K562 (cell line): ENCODE measurements at regions not wholly inside any gene's neighbourhood (a gene's known extent, or its start where the extent isn't known, plus 50 kb on each side); places are given as distances from the start of the nearest gene placed in this dataset.
A peak's percentile ranks its signal among the peaks of the same experiment; 100 is the strongest.

Source experiments
- ATAC-seq: fragments of 200-7000 bp; cut with Tn5 transposase; 3 replicates; pipeline ENCODE4 v1.9.1; 2020; ENCODE audit warnings: moderate library complexity
- BruUV-seq: library from RNA; stranded (reverse); fragments of 400-500 nt; replicated peaks from 2 replicates; lab custom pipeline; 2021; lab: Mats Ljungman, UMichigan
- CTCF ChIA-PET: fragments of 300-600 bp; formaldehyde crosslinking; extraction: SDS; loops from one replicate; lab custom pipeline; 2021; ENCODE audit warnings: low intra/inter-chr PET ratio; lab: Yijun Ruan, JAX
- POLR2A ChIA-PET: fragments of 300-600, 350-650 bp; sonication (Branson Sonifier 250); formaldehyde crosslinking; extraction: SDS; loops from one replicate; lab custom pipeline; 2021; ENCODE audit warnings: antibody characterized with exemption, inconsistent platforms; lab: Yijun Ruan, JAX
- DNase-seq, 4 experiments: peaks; one replicate each; pipeline versions ENCODE4 v3.0.0 to v3.0.0-alpha.2; 2011 to 2018; ENCODE audit warnings: low spot score in 3 of 4, mixed read lengths in 3 of 4; ENCODE audit errors: extremely low read depth in 1 of 4
- FAIRE-seq: peaks from 2 replicates; lab custom pipeline; 2011; peaks lifted over from hg19 to GRCh38; lab: Jason Lieb, UNC
- H2AFZ ChIP-seq: 2 replicates; pipeline ENCODE4 v1.6.0; 2011; ENCODE audit warnings: low read depth, low read length, control low read depth, inconsistent platforms
- H3K27ac ChIP-seq: fragments of 200-600 bp; 3 replicates; pipeline ENCODE4 v1.8.0; 2011; ENCODE audit warnings: low read depth, mild to moderate bottlenecking, control low read depth, inconsistent platforms, low read length, moderate library complexity, mixed read lengths; ENCODE audit errors: extremely low read depth
- H3K27me3 ChIP-seq, 2 experiments: fragments of 300-600 bp in 1 of 2; 2 replicates in 1 of 2; 3 replicates in 1 of 2; pipeline versions ENCODE4 v1.6.0 to v1.8.0; 2011; ENCODE audit warnings: inconsistent platforms in 2 of 2, low read length in 2 of 2, mild to moderate bottlenecking in 1 of 2, mixed read lengths in 1 of 2, moderate library complexity in 1 of 2; ENCODE audit not compliant: control insufficient read depth in 2 of 2, insufficient read depth in 2 of 2
- H3K36me3 ChIP-seq: fragments of 300-600 bp; 3 replicates; pipeline ENCODE4 v1.8.0; 2011; ENCODE audit warnings: mild to moderate bottlenecking, low read length, inconsistent platforms; ENCODE audit not compliant: control insufficient read depth, insufficient read depth
- H3K4me1 ChIP-seq, 2 experiments: fragments of 200-600 bp in 1 of 2; replicated peaks in 1 of 2; 2 replicates in 1 of 2; 3 replicates in 1 of 2; pipeline versions ENCODE4 v1.5.1 to v1.8.0; 2011; ENCODE audit warnings: inconsistent platforms in 2 of 2, low read length in 2 of 2, mild to moderate bottlenecking in 1 of 2, mixed read lengths in 1 of 2, moderate library complexity in 1 of 2; ENCODE audit not compliant: control insufficient read depth in 2 of 2, insufficient read depth in 2 of 2
- H3K4me2 ChIP-seq: 2 replicates; pipeline ENCODE4 v1.6.1; 2011; ENCODE audit warnings: low read length, control low read depth, inconsistent platforms, mixed read lengths; ENCODE audit not compliant: insufficient read depth
- H3K4me3 ChIP-seq: fragments of 200-600 bp; sonication (generic), shearing (Covaris generic); 2 replicates; pipeline ENCODE4 v1.5.1; 2016; ENCODE audit warnings: control low read depth, inconsistent platforms
- H3K79me2 ChIP-seq: fragments of 200-600 bp; 3 replicates; pipeline ENCODE4 v1.8.0; 2011; ENCODE audit warnings: low read length, inconsistent platforms; ENCODE audit not compliant: control insufficient read depth, insufficient read depth
- H3K9ac ChIP-seq, 2 experiments: 2 replicates each; pipeline versions ENCODE4 v1.6.0 to v1.6.1; 2011; ENCODE audit warnings: low read depth in 2 of 2, low read length in 2 of 2, control low read depth in 1 of 2, inconsistent platforms in 1 of 2, mild to moderate bottlenecking in 1 of 2, mixed read lengths in 1 of 2; ENCODE audit not compliant: insufficient read depth in 1 of 2
- H3K9me1 ChIP-seq: one replicate; pipeline ENCODE4 v1.6.0; 2011; ENCODE audit warnings: inconsistent platforms, mild to moderate bottlenecking, low read length, moderate library complexity; ENCODE audit not compliant: control insufficient read depth, insufficient read depth
- H3K9me3 ChIP-seq: replicated peaks from 2 replicates; pipeline ENCODE4 v1.5.1; 2011; ENCODE audit warnings: low read depth, low read length, inconsistent platforms; ENCODE audit not compliant: control insufficient read depth, insufficient read depth
- H4K20me1 ChIP-seq: replicated peaks from 2 replicates; pipeline ENCODE4 v1.6.1; 2011; ENCODE audit warnings: low read length, inconsistent platforms, mixed read lengths; ENCODE audit not compliant: control insufficient read depth, insufficient read depth
- ATF1 ChIP-seq, 2 experiments: fragments of 450-650 bp in 1 of 2; IDR thresholded peaks; 2 replicates each; pipeline ENCODE4 v1.6.1; 2016; ENCODE audit warnings: missing compliant biosample characterization in 1 of 2, missing genetic modification characterization in 1 of 2
- CBX2 ChIP-seq: fragments of 200-600 bp; sonication (generic); IDR thresholded peaks from one replicate; pipeline ENCODE4 v1.6.1; 2012; ENCODE audit warnings: mild to moderate bottlenecking, low read length, inconsistent platforms; ENCODE audit not compliant: insufficient read depth, poor library complexity, severe bottlenecking
- HCFC1 ChIP-seq: IDR thresholded peaks from 2 replicates; pipeline ENCODE4 v1.6.1; 2012; ENCODE audit warnings: low read depth, low read length, improper control_type of control experiment
- NEUROD1 ChIP-seq: fragments of 150-350 bp; IDR thresholded peaks from 2 replicates; pipeline ENCODE4 v1.6.1; 2014; ENCODE audit warnings: borderline replicate concordance, low read length, low read depth; ENCODE audit not compliant: partially characterized antibody
- NFE2 ChIP-seq: IDR thresholded peaks from 2 replicates; pipeline ENCODE4 v1.6.1; 2014; ENCODE audit warnings: antibody characterized with exemption, low read depth
- ZNF316 ChIP-seq: fragments of 450-650 bp; IDR thresholded peaks from 2 replicates; pipeline ENCODE4 v1.6.1; 2016
- ZNF785 ChIP-seq: fragments of 250-450 bp; sonication (Bioruptor Pico); IDR thresholded peaks from 2 replicates; pipeline ENCODE4 v1.4.0; 2020; ENCODE audit warnings: mild to moderate bottlenecking
- WGBS: fragments of 100-300 bp; shearing (Covaris generic); methylation state at CpG from one replicate; pipeline ENCODE4 v1.1.6; 2016; ENCODE audit warnings: low coverage, mixed read lengths; ENCODE audit not compliant: insufficient coverage; ENCODE audit errors: missing lambda C conversion rate; 5-methylcytosine and 5-hydroxymethylcytosine counted together
- in situ Hi-C: fragments of 300-500 bp; cut with MboI; formaldehyde crosslinking; loops from 4 replicates; pipeline ENCODE4 v1.15.0; 2018; ENCODE audit warnings: inconsistent platforms, mixed read lengths
- intact Hi-C: fragments of 100-400 bp; cut with micrococcal nuclease; formaldehyde crosslinking; loops from 2 replicates; pipeline ENCODE4 v1.14.2; 2022

DNA sequence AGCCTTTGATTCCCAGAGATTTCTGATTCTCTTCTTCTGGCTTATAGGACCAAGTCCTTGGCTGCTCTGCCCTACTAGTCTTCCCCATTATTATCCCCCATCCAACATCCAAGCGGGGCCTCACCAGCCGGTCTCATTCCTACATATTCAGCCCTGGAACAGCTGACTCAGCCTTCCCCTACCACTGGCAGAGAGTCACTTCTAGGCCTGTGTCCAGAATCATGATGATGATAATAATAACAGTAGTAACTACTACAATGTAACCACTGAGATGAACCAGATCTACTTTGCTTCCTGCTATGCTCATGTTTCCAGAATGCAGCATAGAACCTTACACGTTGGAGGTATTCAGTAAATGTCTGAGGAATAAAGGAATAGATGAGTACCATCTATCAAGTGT is 295.2 kb downstream of the SRBD1 start:
- no peaks in the 10 kb centered on the region for H3K9me3 ChIP-seq
- H3K4me2 ChIP-seq = no peak overlapping the region
- no peak for ATAC-seq
- H3K4me1 ChIP-seq = no peaks in the 10 kb centered on the region
- no peak for FAIRE-seq
- H3K36me3 ChIP-seq = no peaks in the 10 kb centered on the region
- intact Hi-C loops = no loop called here
- H3K27ac ChIP-seq = no peak overlapping the region
- TF ChIP-seq ZNF316 (0 out of 2 replicates have a peak, but pooled peaks have one; percentile 24), HCFC1 (no peak)
- TF ChIP-seq, all 486 proteins: peak for 1
- no peak overlapping the region for H3K9ac ChIP-seq
- H4K20me1 ChIP-seq = no peaks in the 10 kb centered on the region
- 3% methylated on average over 3 of the region's 3 CpGs for WGBS
- in situ Hi-C loops = no loop called here
- CTCF ChIA-PET = no interaction called here
- no peak overlapping the region for H3K4me3 ChIP-seq
- DNase-seq = no peak
- H2AFZ ChIP-seq = no peak overlapping the region
- peaks cover 13 to 29% of the 10 kb centered on the region in 2 experiments for H3K27me3 ChIP-seq
- POLR2A ChIA-PET = no interaction called here
- BruUV-seq = no TSS peak
- no peaks in the 10 kb centered on the region for H3K79me2 ChIP-seq
- no peaks in the 10 kb centered on the region for H3K9me1 ChIP-seq

DNA sequence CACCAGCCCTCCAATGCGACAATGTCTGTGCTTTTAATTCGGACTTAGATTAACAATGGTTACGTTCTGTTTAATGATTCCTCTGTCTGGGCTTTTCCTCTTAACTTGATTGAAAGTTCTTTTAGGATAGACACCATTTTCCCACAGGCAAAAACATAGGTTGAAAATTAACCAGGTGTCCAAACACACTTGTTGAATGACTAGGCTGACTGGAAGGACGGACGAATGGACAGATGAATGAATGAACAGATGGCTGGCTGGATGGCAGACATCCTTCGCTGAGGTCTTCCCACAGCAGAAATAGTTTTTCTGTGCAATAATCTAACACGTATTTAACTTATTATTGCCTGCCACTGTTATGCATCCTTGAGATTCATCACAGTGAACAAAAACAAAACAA is 298.8 kb downstream of the SRBD1 start:
- peaks cover 0 to 28% of the 10 kb centered on the region in 2 experiments; a peak in 3 of 5 replicates for H3K27me3 ChIP-seq
- POLR2A ChIA-PET = no interaction called here

More for the DNA sequence above, 298.8 kb downstream of the SRBD1 start:
- BruUV-seq = no TSS peak
- DNase-seq (no peak), FAIRE-seq (no peak), ATAC-seq (no peak)
- H3K27ac ChIP-seq = no peak overlapping the region
- H4K20me1 ChIP-seq = no peaks in the 10 kb centered on the region
- CTCF ChIA-PET = no interaction called here
- no peak overlapping the region for H3K4me2 ChIP-seq
- no peaks in the 10 kb centered on the region for H3K9me1 ChIP-seq
- TF ChIP-seq NFE2 = no peak
- no peak for TF ChIP-seq NEUROD1
- TF ChIP-seq CBX2 = no peak
- no peak for TF ChIP-seq ATF1 (CRISPR knock-in tag; IDR thresholded peaks at IDR 0.05)
- no peak for TF ChIP-seq ATF1 (tag; IDR thresholded peaks at IDR 0.05)
- TF ChIP-seq ZNF785 = no peak
- in situ Hi-C loops (no loop called here), intact Hi-C loops (no loop called here)
- no peaks in the 10 kb centered on the region for H3K79me2 ChIP-seq
- H3K4me3 ChIP-seq = no peak overlapping the region
- no peak overlapping the region for H2AFZ ChIP-seq
- no peaks in the 10 kb centered on the region for H3K36me3 ChIP-seq
- WGBS = under 1% methylated on average over 7 of the region's 7 CpGs
- H3K9me3 ChIP-seq = no peaks in the 10 kb centered on the region
- no peaks in the 10 kb centered on the region for H3K4me1 ChIP-seq
- no peak overlapping the region for H3K9ac ChIP-seq
